HFFc6 (cell line): ENCODE measurements at regions not wholly inside any gene's neighbourhood (a gene's known extent, or its start where the extent isn't known, plus 50 kb on each side); places are given as distances from the start of the nearest gene placed in this dataset.

ENCODE experiments used
- DNase-seq: peaks from one replicate; pipeline ENCODE4 v3.0.0-alpha.2; 2018
- H3K27ac Mint-ChIP-seq: 2 replicates; pipeline ENCODE4 v1.8.0; 2020; ENCODE audit warnings: mild to moderate bottlenecking, mixed read lengths
- H3K27me3 Mint-ChIP-seq: 2 replicates; pipeline ENCODE4 v1.8.0; 2021; ENCODE audit warnings: mild to moderate bottlenecking, moderate library complexity, mixed read lengths; ENCODE audit not compliant: insufficient read depth
- H3K36me3 Mint-ChIP-seq: 2 replicates; pipeline ENCODE4 v1.8.0; 2021; ENCODE audit warnings: low read depth, mixed read lengths
- H3K4me1 Mint-ChIP-seq: 2 replicates; pipeline ENCODE4 v1.8.0; 2020; ENCODE audit warnings: low read depth, mixed read lengths
- H3K4me3 Mint-ChIP-seq: 2 replicates; pipeline ENCODE4 v1.8.0; 2020; ENCODE audit warnings: mild to moderate bottlenecking, moderate library complexity, mixed read lengths
- H3K9me3 Mint-ChIP-seq: 2 replicates; pipeline ENCODE4 v1.8.0; 2020; ENCODE audit warnings: mild to moderate bottlenecking, mixed read lengths
- TF ChIP-seq, protein P1 (sequence below): fragments of 200-600 bp; sonication (generic); IDR thresholded peaks from 2 replicates; pipeline ENCODE4 v1.5.0; 2021; ENCODE audit warnings: antibody characterized with exemption, mild to moderate bottlenecking

DNA sequence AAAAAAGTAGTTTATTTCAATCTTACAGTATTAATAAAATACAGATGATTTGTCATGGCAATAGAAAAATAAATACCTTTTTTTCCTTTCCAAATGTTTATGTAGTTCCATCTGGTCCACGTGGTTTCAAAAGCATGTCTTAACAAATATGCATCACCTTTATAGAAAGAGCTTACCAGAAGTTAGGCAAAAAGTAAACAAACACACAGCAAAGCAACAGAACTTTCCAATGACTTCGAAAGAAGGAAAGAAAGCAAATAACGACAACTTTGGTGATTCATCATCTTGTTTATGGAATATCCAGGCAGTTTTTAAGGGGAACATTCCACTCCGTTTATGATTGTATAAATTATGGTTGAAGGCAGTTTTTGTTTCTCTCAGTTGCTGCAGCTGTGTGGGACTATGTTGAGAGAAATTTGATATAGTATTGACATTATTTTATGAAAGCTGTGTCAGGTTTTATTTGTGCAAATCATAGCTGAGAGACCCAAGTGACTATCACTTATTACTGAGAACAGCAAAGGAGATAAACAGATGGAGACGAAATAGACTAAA lies 203.1 kb downstream of the CDC14C start:
- TF ChIP-seq, protein P1, sequence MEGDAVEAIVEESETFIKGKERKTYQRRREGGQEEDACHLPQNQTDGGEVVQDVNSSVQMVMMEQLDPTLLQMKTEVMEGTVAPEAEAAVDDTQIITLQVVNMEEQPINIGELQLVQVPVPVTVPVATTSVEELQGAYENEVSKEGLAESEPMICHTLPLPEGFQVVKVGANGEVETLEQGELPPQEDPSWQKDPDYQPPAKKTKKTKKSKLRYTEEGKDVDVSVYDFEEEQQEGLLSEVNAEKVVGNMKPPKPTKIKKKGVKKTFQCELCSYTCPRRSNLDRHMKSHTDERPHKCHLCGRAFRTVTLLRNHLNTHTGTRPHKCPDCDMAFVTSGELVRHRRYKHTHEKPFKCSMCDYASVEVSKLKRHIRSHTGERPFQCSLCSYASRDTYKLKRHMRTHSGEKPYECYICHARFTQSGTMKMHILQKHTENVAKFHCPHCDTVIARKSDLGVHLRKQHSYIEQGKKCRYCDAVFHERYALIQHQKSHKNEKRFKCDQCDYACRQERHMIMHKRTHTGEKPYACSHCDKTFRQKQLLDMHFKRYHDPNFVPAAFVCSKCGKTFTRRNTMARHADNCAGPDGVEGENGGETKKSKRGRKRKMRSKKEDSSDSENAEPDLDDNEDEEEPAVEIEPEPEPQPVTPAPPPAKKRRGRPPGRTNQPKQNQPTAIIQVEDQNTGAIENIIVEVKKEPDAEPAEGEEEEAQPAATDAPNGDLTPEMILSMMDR: no peak
- H3K4me1 Mint-ChIP-seq: no peaks in the 10 kb centered on the region
- H3K27ac Mint-ChIP-seq: no peak overlapping the region
- H3K27me3 Mint-ChIP-seq: no peaks in the 10 kb centered on the region
- H3K9me3 Mint-ChIP-seq: peaks cover 21% of the 10 kb centered on the region
- no peak for DNase-seq
- H3K4me3 Mint-ChIP-seq: no peak overlapping the region
- H3K36me3 Mint-ChIP-seq: no peaks in the 10 kb centered on the region

DNA sequence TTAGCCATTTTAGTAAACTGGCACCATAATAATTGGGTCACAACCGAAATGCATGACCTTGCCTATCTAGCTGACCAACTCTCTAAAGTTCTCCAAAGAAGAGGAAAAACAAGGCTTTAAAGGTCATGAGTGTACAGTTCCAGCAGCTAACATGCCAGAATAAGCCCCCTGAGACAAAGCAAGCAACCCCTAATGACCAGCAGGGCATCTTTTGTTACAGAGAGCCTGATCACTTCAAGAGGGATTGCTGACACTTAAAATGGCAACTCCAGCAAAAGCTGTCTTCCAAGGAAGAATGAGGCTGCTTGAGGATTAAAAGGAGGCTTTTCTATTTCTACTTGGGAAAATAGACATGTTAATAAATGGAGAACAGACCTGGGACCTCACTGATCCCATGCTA lies 213.6 kb downstream of the CDC14C start:
- Mint-ChIP-seq H3K27ac (no peak overlapping the region), H3K36me3 (0 out of 2 replicates have a peak, but pooled peaks cover 5% of the 10 kb centered on the region), H3K9me3 (peaks cover 62% of the 10 kb centered on the region), H3K27me3 (no peaks in the 10 kb centered on the region), H3K4me3 (no peak overlapping the region), H3K4me1 (no peaks in the 10 kb centered on the region)
- DNase-seq: no peak
- TF ChIP-seq, protein P1: no peak

DNA sequence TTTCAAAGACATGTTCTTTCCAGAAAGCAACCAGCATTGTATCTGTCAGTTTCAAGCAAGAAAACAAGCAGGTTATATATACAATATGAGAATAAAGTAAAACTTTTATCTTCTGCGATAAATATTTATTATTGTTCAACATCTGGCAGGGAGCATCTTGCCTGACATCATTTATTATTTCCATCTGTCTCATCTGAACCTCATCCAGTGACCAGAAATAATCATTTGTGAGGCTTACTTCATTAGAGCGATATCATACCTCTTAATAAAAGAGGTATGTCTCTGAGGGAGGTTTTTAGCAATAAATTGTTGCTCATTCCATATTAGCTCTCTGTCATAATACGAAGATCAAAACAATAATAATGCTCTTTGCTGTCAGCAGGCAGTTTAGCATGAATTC lies 226.1 kb downstream of the CDC14C start:
- Mint-ChIP-seq H3K4me1 (no peaks in the 10 kb centered on the region), H3K4me3 (no peak overlapping the region)
- DNase-seq: no peak

DNA sequence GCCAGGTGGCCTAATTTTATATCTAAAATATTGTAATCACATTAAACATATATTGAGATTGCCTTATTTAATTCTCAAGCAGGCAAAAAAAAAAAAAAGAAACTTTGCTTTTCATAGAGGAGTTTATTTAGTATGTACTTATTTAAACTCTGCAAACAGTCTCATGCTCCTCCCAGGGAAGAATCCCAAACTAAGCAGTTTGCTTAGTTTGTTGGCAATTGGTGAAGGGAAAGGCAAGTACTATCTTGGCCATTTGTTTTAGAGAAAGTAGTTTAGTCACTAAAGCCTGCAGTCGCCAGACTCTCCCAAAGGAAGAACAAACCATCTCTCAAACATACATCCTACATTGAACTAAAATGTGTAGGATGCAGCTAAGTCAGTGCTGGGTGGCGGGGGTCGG lies 226.8 kb downstream of the CDC14C start:
- H3K9me3 Mint-ChIP-seq: peaks cover 29% of the 10 kb centered on the region
- no peak for DNase-seq
- no peaks in the 10 kb centered on the region for H3K27me3 Mint-ChIP-seq
- H3K4me3 Mint-ChIP-seq: no peak overlapping the region
- no peaks in the 10 kb centered on the region for H3K36me3 Mint-ChIP-seq
- H3K27ac Mint-ChIP-seq: no peak overlapping the region
- no peaks in the 10 kb centered on the region for H3K4me1 Mint-ChIP-seq
- TF ChIP-seq, protein P1: no peak

More for the DNA sequence above, 226.1 kb downstream of the CDC14C start:
- no peak overlapping the region for H3K27ac Mint-ChIP-seq
- TF ChIP-seq, protein P1: no peak
- H3K9me3 Mint-ChIP-seq: peaks cover 29% of the 10 kb centered on the region
- no peaks in the 10 kb centered on the region for H3K27me3 Mint-ChIP-seq
- no peaks in the 10 kb centered on the region for H3K36me3 Mint-ChIP-seq

DNA sequence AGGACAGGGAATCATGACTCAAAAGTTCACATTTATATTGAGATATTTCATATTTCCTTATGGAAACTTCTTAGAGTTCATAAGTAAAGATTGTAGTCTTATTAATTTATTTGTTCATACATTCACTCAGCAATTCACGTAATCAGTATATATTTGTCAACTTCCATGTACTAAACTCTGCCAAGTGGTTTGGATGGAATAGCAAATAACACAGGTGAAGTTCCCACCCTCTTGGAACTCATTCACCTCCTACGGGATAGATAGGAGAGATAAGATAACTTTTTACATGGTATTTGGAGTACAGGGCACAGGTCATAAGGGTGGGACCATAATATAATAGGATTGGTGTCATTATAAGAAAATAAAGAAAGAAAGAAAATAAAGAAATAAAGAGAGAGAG lies 234.0 kb downstream of the CDC14C start:
- no peak for DNase-seq
- Mint-ChIP-seq H3K27ac (no peak overlapping the region), H3K9me3 (peaks cover 17% of the 10 kb centered on the region), H3K4me1 (no peaks in the 10 kb centered on the region), H3K4me3 (no peak overlapping the region), H3K36me3 (no peaks in the 10 kb centered on the region), H3K27me3 (no peaks in the 10 kb centered on the region)
- TF ChIP-seq, protein P1: no peak

DNA sequence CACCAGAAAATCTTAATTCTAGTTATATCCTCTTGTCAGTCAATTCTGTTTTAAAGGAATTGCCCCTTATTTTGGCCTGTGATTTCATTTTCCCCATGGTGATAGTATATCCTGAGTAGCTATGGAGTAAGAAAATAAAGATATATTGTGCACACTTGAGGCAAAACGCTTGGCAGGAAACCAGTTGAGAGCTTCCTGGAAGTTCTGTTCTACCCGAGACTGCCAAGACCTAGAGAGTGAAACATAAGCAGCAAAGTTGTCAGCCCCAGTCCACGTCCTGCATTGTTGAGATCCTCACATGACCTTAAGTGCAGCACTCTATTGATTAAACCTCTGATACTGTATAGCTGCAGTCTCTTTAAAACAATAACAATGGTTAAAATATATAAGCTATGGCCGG lies 235.2 kb downstream of the CDC14C start:
- Mint-ChIP-seq H3K27me3 (no peaks in the 10 kb centered on the region), H3K4me1 (no peaks in the 10 kb centered on the region), H3K4me3 (no peak overlapping the region), H3K27ac (no peak overlapping the region), H3K36me3 (no peaks in the 10 kb centered on the region), H3K9me3 (peaks cover 21% of the 10 kb centered on the region)
- TF ChIP-seq, protein P1: no peak
- no peak for DNase-seq
